HG03175 (cell line): ENCODE measurements at regions not wholly inside any gene's neighbourhood (a gene's known extent, or its start where the extent isn't known, plus 50 kb on each side); places are given as distances from the start of the nearest gene placed in this dataset.

Source experiments
- ATAC-seq: cut with Tn5 transposase; IDR thresholded peaks from one replicate; pipeline ENCODE4 v1.9.1; 2021; ENCODE audit warnings: mild to moderate bottlenecking, moderate library complexity; ENCODE audit not compliant: unreplicated experiment

- ATAC-seq, result no peak
Observed at GRCh38 chr6:14031516-14031915, 86.1 kb upstream of the CD83 start.

- no peak for ATAC-seq
Observed at GRCh38 chr6:14035071-14035847, 82.3 kb upstream of the CD83 start.

- ATAC-seq, result no peak
Observed at GRCh38 chr6:14035874-14036273, 81.7 kb upstream of the CD83 start.

- no peak for ATAC-seq
Observed at GRCh38 chr6:14036911-14037310, 80.7 kb upstream of the CD83 start.

- no peak for ATAC-seq
Observed at GRCh38 chr6:14037402-14038277, 79.9 kb upstream of the CD83 start.

- no peak for ATAC-seq
Observed at GRCh38 chr6:14038467-14039437, 78.8 kb upstream of the CD83 start.

GRCh38 chr6:14040042-14040441 is 77.5 kb upstream of the CD83 start:
- no peak for ATAC-seq

GRCh38 chr6:14046476-14047068 is 71.0 kb upstream of the CD83 start:
- peak; percentile 50 for ATAC-seq

- no peak for ATAC-seq
Observed at GRCh38 chr6:14047151-14047740, 70.3 kb upstream of the CD83 start.

- no peak for ATAC-seq
Observed at GRCh38 chr6:14048837-14049236, 68.7 kb upstream of the CD83 start.

- no peak for ATAC-seq
Observed at GRCh38 chr6:14051355-14051754, 66.2 kb upstream of the CD83 start.

- ATAC-seq, result no peak
Observed at GRCh38 chr6:14053811-14054210, 63.8 kb upstream of the CD83 start.

GRCh38 chr6:14055541-14055940 is 62.0 kb upstream of the CD83 start:
- no peak for ATAC-seq

- ATAC-seq, result no peak
Observed at GRCh38 chr6:14058029-14058695, 59.4 kb upstream of the CD83 start.

GRCh38 chr6:14058735-14059134 is 58.8 kb upstream of the CD83 start:
- no peak for ATAC-seq

- no peak for ATAC-seq
Observed at GRCh38 chr6:14059791-14060436, 57.7 kb upstream of the CD83 start.

GRCh38 chr6:14060971-14061370 is 56.6 kb upstream of the CD83 start:
- ATAC-seq, result no peak

- ATAC-seq, result no peak
Observed at GRCh38 chr6:14061643-14062042, 55.9 kb upstream of the CD83 start.

- ATAC-seq, result no peak
Observed at GRCh38 chr6:14062345-14063029, 55.1 kb upstream of the CD83 start.
